ACC112 (cell line): ENCODE measurements at regions not wholly inside any gene's neighbourhood (a gene's known extent, or its start where the extent isn't known, plus 50 kb on each side); places are given as distances from the start of the nearest gene placed in this dataset.
"Not testable (repeated sequence)": the region's sequence is repeated elsewhere in the genome, so short reads cannot be mapped to it uniquely, and the experiment has no call there.

Experiments
- H2AFZ ChIP-seq: fragments of 200-600 bp; sonication (generic); one replicate; pipeline ENCODE4 v1.6.0; 2017; ENCODE audit warnings: antibody characterized with exemption, low read length; ENCODE audit not compliant: unreplicated experiment
- H3K27ac ChIP-seq: fragments of 200-600 bp; sonication (generic); 2 replicates; pipeline ENCODE4 v1.5.1; 2014; ENCODE audit warnings: low read depth, mild to moderate bottlenecking, antibody characterized with exemption, low read length, moderate library complexity
- H3K27me3 ChIP-seq: fragments of 200-600 bp; sonication (generic); 2 replicates; pipeline ENCODE4 v1.6.1; 2014; ENCODE audit warnings: mild to moderate bottlenecking, antibody characterized with exemption, low read length, moderate library complexity, mixed read lengths; ENCODE audit not compliant: insufficient read depth
- H3K36me3 ChIP-seq: fragments of 200-600 bp; sonication (generic); 2 replicates; pipeline ENCODE4 v1.6.1; 2016; ENCODE audit warnings: mild to moderate bottlenecking, antibody characterized with exemption, low read length, moderate library complexity, mixed read lengths; ENCODE audit not compliant: insufficient read depth
- H3K4me1 ChIP-seq: fragments of 200-600 bp; sonication (generic); one replicate; pipeline ENCODE4 v1.6.1; 2016; ENCODE audit warnings: low read length, mixed read lengths; ENCODE audit not compliant: insufficient read depth, unreplicated experiment, control insufficient read depth
- H3K4me3 ChIP-seq: fragments of 200-600 bp; sonication (generic); 2 replicates; pipeline ENCODE4 v1.5.1; 2014; ENCODE audit warnings: mild to moderate bottlenecking, low read depth, low read length
- H3K79me2 ChIP-seq: fragments of 200-600 bp; sonication (generic); one replicate; pipeline ENCODE4 v1.6.0; 2016; ENCODE audit warnings: low read length; ENCODE audit not compliant: control insufficient read depth, unreplicated experiment, insufficient read depth

- not testable (repeated sequence) for H3K4me3 ChIP-seq, H3K4me1 ChIP-seq, H2AFZ ChIP-seq, H3K27me3 ChIP-seq, H3K79me2 ChIP-seq, H3K27ac ChIP-seq, H3K36me3 ChIP-seq
Observed at GRCh38 chrX:1847000-1847399, 232.1 kb downstream of the ASMT start.

GRCh38 chrX:1847790-1848189 lies 232.9 kb downstream of the ASMT start:
- H3K27ac ChIP-seq, result not testable (repeated sequence)

DNA sequence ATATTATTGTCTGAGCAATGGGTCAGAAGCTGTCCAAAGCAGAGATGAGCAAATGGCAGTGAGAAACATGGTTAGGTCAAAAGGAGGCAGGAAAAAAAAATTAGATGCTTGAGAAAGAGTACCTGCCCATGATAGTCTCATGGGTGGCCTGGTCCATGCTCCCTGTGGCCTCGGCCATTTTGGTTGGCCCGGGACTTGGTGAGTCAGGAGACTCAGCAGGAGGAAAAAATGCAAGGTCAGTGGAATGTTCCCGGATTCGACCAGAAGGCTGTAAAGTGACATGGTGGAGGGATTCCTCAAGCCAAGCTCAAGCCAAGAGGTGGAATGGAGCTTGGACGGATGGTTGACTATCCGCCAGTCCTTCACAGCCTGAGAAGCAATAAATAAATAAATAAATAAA lies 236.7 kb downstream of the ASMT start:
- Histone ChIP-seq H2AFZ (no peak overlapping the region), H3K27ac (no peak overlapping the region), H3K4me1 (no peaks in the 10 kb centered on the region), H3K79me2 (no peaks in the 10 kb centered on the region), H3K36me3 (no peaks in the 10 kb centered on the region), H3K4me3 (no peak overlapping the region), H3K27me3 (no peaks in the 10 kb centered on the region)

More at GRCh38 chrX:1847790-1848189, 232.9 kb downstream of the ASMT start:
- not testable (repeated sequence) for H3K4me1 ChIP-seq, H3K27me3 ChIP-seq, H3K79me2 ChIP-seq, H3K36me3 ChIP-seq, H2AFZ ChIP-seq, H3K4me3 ChIP-seq

GRCh38 chrX:1852082-1852481 lies 237.2 kb downstream of the ASMT start:
- Histone ChIP-seq H2AFZ (no peak overlapping the region), H3K27ac (no peak overlapping the region), H3K27me3 (no peaks in the 10 kb centered on the region), H3K79me2 (no peaks in the 10 kb centered on the region), H3K36me3 (no peaks in the 10 kb centered on the region), H3K4me1 (no peaks in the 10 kb centered on the region), H3K4me3 (no peak overlapping the region)

DNA sequence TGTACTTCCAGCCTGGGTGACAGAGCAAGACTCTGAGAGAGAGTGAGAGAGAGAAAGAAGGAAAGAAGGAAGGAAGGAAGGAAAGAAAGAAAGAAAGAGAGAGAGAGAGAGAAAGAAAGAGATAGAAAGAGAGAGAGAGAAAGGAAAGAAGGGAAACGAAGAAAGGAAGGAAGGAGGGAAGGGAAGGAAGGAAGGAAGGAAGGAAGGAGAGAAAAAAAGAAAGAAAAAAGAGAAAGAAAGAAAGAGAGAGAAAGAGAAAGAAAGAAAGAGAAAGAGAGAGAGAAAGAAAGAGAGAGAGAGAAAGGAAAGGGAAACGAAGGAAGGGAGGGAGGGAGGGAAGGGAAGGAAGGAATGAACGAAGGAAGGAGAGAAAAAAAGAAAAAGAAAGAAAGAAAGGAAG lies 238.6 kb downstream of the ASMT start:
- H3K27ac ChIP-seq, result no peak overlapping the region
- H3K27me3 ChIP-seq, result no peaks in the 10 kb centered on the region
- no peak overlapping the region for H2AFZ ChIP-seq
- no peaks in the 10 kb centered on the region for H3K36me3 ChIP-seq
- H3K79me2 ChIP-seq, result no peaks in the 10 kb centered on the region
- H3K4me1 ChIP-seq, result no peaks in the 10 kb centered on the region
- H3K4me3 ChIP-seq, result no peak overlapping the region

GRCh38 chrX:1853916-1854315 lies 239.1 kb downstream of the ASMT start:
- no peaks in the 10 kb centered on the region for H3K79me2 ChIP-seq
- H3K36me3 ChIP-seq, result no peaks in the 10 kb centered on the region
- no peaks in the 10 kb centered on the region for H3K27me3 ChIP-seq
- H3K27ac ChIP-seq, result no peak overlapping the region
- H3K4me1 ChIP-seq, result no peaks in the 10 kb centered on the region
- no peak overlapping the region for H3K4me3 ChIP-seq
- H2AFZ ChIP-seq, result no peak overlapping the region

GRCh38 chrX:1854861-1855260 lies 240.0 kb downstream of the ASMT start:
- not testable (repeated sequence) for H3K4me1 ChIP-seq, H3K27ac ChIP-seq

DNA sequence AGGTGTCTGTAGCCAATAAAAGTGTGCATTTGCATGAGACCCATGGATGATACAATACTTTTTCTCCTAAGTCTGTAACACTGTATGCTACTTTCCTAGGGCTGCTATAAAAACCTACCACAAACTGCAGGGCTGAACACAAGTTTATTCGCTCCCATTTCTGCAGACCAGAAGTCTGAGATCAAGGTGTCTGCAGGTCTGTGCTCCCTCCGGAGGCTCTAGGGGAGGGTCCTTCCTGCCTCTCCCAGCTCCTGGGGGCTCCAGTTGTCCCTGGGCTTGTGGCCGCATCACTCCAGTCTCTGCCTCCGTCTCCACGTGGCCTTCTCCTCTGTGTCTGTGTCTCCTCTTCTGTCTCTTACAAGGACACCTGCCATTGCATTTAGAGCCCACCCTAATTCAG lies 244.4 kb downstream of the ASMT start:
- not testable (repeated sequence) for H3K36me3 ChIP-seq, H3K4me1 ChIP-seq, H3K79me2 ChIP-seq, H3K27ac ChIP-seq, H3K4me3 ChIP-seq, H2AFZ ChIP-seq
- peaks cover 16% of the 10 kb centered on the region for H3K27me3 ChIP-seq

More at GRCh38 chrX:1854861-1855260, 240.0 kb downstream of the ASMT start:
- H2AFZ ChIP-seq, H3K4me3 ChIP-seq, H3K36me3 ChIP-seq, H3K27me3 ChIP-seq, H3K79me2 ChIP-seq: not testable (repeated sequence)

DNA sequence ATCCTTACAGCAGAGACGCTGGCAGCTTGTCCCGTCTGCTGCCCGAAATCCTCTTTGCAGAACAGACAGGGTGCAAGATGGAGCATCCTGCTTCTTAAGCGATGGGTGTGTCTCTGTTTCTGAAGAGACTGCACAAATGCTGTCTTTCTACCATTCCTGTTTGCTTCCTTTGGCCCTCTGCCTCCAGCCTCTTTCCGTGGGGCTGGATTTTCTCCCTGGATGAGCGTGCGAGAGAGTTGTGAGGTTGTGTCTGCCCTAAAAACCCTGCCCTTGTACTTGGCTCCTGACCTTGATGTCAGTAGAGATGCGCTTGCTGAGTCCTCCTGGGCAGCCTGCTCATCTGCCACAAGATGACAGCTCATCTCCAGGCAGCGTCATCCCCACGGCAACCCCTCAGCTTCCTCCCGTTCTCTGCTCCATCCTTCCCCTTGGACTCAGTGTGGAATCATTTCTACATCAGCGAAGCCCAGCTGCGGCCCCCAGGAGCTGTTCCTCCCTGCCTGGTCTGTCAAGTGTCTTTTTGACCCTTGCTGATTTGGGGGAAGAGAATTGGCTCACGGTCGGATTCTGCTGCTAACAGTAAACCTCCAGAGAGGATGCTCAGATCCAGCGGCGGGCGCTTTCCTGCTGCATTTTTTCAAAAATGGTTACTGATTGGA lies 246.2 kb downstream of the ASMT start:
- Histone ChIP-seq H3K4me3 (no peak overlapping the region), H3K79me2 (no peaks in the 10 kb centered on the region), H3K4me1 (no peaks in the 10 kb centered on the region), H3K36me3 (no peaks in the 10 kb centered on the region), H3K27ac (no peak overlapping the region), H3K27me3 (peaks cover 16% of the 10 kb centered on the region), H2AFZ (no peak overlapping the region)

DNA sequence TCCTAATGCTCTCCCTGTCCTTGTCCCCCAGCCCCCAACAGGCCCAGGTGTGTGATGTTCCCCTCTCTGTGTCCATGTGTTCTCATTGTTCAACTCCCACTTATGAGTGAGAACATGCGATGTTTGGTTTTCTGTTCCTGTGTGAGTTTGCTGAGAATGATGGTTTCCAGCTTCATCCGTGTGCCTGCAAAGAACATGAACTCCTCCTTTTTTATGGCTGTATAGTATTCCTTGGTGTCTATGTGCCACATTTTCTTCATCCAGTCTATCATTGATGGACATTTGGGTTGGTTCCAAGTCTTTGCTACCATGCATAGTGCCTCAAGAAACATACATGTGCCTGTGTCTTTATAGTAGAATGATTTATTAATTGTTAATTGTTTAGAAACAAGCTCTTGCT lies 249.1 kb downstream of the ASMT start:
- not testable (repeated sequence) for H3K4me3 ChIP-seq, H3K4me1 ChIP-seq, H3K79me2 ChIP-seq, H2AFZ ChIP-seq, H3K27ac ChIP-seq, H3K36me3 ChIP-seq
- H3K27me3 ChIP-seq, result peaks cover 16% of the 10 kb centered on the region

DNA sequence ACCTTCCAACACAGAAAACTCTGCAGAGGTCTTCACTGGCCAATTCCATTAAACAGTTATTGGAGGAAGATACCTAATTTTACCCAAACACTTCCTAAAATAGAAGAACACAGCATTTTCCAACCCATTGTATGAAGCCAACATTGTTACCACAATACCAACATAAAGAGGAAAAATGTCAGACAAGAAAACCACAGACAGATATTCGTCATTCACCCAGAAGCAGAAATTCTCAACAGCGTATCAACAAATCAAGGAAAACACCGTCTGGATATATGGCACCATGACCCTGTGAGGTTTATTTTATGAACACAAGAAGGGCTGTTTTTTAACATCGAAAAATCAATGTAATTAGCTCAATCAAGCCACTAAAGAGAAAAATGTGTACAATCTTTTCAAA lies 255.6 kb downstream of the ASMT start:
- no peaks in the 10 kb centered on the region for H3K4me1 ChIP-seq
- no peak overlapping the region for H3K4me3 ChIP-seq
- H3K36me3 ChIP-seq, result no peaks in the 10 kb centered on the region
- H2AFZ ChIP-seq, result no peak overlapping the region
- no peaks in the 10 kb centered on the region for H3K27me3 ChIP-seq
- no peaks in the 10 kb centered on the region for H3K79me2 ChIP-seq
- no peak overlapping the region for H3K27ac ChIP-seq
